HG03025 (cell line): ENCODE measurements at regions not wholly inside any gene's neighbourhood (a gene's known extent, or its start where the extent isn't known, plus 50 kb on each side); places are given as distances from the start of the nearest gene placed in this dataset.
A peak's percentile ranks its signal among the peaks of the same experiment; 100 is the strongest.

Experiments
- ATAC-seq: cut with Tn5 transposase; IDR thresholded peaks from one replicate; pipeline ENCODE4 v1.9.1; 2021; ENCODE audit warnings: mild to moderate bottlenecking, moderate library complexity; ENCODE audit not compliant: unreplicated experiment, low FRiP score

GRCh38 chr6:4289770-4290320 is 154.5 kb upstream of the ECI2 start:
- ATAC-seq: no peak

- ATAC-seq: no peak
Observed at GRCh38 chr6:4287811-4288244, 152.5 kb upstream of the ECI2 start.

- no peak for ATAC-seq
Observed at GRCh38 chr6:4287372-4287771, 152.0 kb upstream of the ECI2 start.

- ATAC-seq: no peak
Observed at GRCh38 chr6:4282926-4283325, 147.6 kb upstream of the ECI2 start.

- ATAC-seq: peak; percentile 93
Observed at GRCh38 chr6:4281341-4282293, 146.2 kb upstream of the ECI2 start.

GRCh38 chr6:4280707-4281106 is 145.3 kb upstream of the ECI2 start:
- no peak for ATAC-seq

GRCh38 chr6:4280031-4280430 is 144.7 kb upstream of the ECI2 start:
- ATAC-seq: no peak

GRCh38 chr6:4274382-4275082 is 139.2 kb upstream of the ECI2 start:
- no peak for ATAC-seq

GRCh38 chr6:4272996-4273395 is 137.6 kb upstream of the ECI2 start:
- no peak for ATAC-seq

- no peak for ATAC-seq
Observed at GRCh38 chr6:4271761-4272470, 136.5 kb upstream of the ECI2 start.

- ATAC-seq: no peak
Observed at GRCh38 chr6:4270776-4271175, 135.4 kb upstream of the ECI2 start.

GRCh38 chr6:4270001-4270400 is 134.6 kb upstream of the ECI2 start:
- ATAC-seq: no peak

GRCh38 chr6:4268171-4268570 is 132.8 kb upstream of the ECI2 start:
- ATAC-seq: no peak

- ATAC-seq: no peak
Observed at GRCh38 chr6:4265740-4266139, 130.4 kb upstream of the ECI2 start.

- ATAC-seq: no peak
Observed at GRCh38 chr6:4264601-4265000, 129.2 kb upstream of the ECI2 start.

GRCh38 chr6:4264081-4264480 is 128.7 kb upstream of the ECI2 start:
- no peak for ATAC-seq

- no peak for ATAC-seq
Observed at GRCh38 chr6:4262526-4262925, 127.2 kb upstream of the ECI2 start.

- no peak for ATAC-seq
Observed at GRCh38 chr6:4259391-4259790, 124.0 kb upstream of the ECI2 start.

GRCh38 chr6:4258733-4259132 is 123.4 kb upstream of the ECI2 start:
- ATAC-seq: no peak

GRCh38 chr6:4256969-4257368 is 121.6 kb upstream of the ECI2 start:
- no peak for ATAC-seq
